HepG2 (cell line): ENCODE measurements at regions not wholly inside any gene's neighbourhood (a gene's known extent, or its start where the extent isn't known, plus 50 kb on each side); places are given as distances from the start of the nearest gene placed in this dataset.

Source experiments
- ATAC-seq: fragments of 200-7000 bp; cut with Tn5 transposase; 3 replicates; pipeline ENCODE4 v1.9.1; 2020; ENCODE audit warnings: mild to moderate bottlenecking, moderate library complexity
- BruUV-seq: library from RNA; stranded (reverse); fragments of 400-500 nt; replicated peaks from 2 replicates; lab custom pipeline; 2021; lab: Mats Ljungman, UMichigan
- CTCF ChIA-PET: fragments of 300-600 bp; formaldehyde crosslinking; extraction: SDS; loops from one replicate; lab custom pipeline; 2021; ENCODE audit warnings: low total read pairs, inconsistent platforms, low intra/inter-chr PET ratio; lab: Yijun Ruan, JAX
- POLR2A ChIA-PET: fragments of 350-600 bp; sonication (Branson Sonifier 250); formaldehyde crosslinking; loops from one replicate; lab custom pipeline; 2020; ENCODE audit warnings: antibody characterized with exemption, inconsistent platforms; lab: Yijun Ruan, JAX
- DNase-seq: peaks from one replicate; pipeline ENCODE4 v3.0.0-alpha.2; 2015; ENCODE audit warnings: low spot score
- FAIRE-seq: peaks from 3 replicates; lab custom pipeline; 2011; peaks lifted over from hg19 to GRCh38; lab: Jason Lieb, UNC
- H2AFZ ChIP-seq: one replicate; pipeline ENCODE4 v1.6.1; 2011; ENCODE audit warnings: low read length, inconsistent platforms
- H3K27ac ChIP-seq: fragments of 300-600 bp; 3 replicates; pipeline ENCODE4 v1.8.0; 2011; ENCODE audit warnings: mixed run types, mild to moderate bottlenecking, mixed read lengths, low read length, inconsistent platforms; ENCODE audit not compliant: insufficient read depth; ENCODE audit errors: extremely low read length
- H3K27me3 ChIP-seq, 2 experiments: fragments of 200-600 bp in 1 of 2; 2 replicates in 1 of 2; 3 replicates in 1 of 2; pipeline versions ENCODE4 v1.6.0 to v1.8.0; 2011; ENCODE audit warnings: low read length in 2 of 2, mild to moderate bottlenecking in 2 of 2, moderate library complexity in 2 of 2, inconsistent platforms in 1 of 2; ENCODE audit not compliant: insufficient read depth in 2 of 2, control insufficient read depth in 1 of 2
- H3K36me3 ChIP-seq, 2 experiments: fragments of 200-600 bp in 1 of 2; replicated peaks in 1 of 2; 2 replicates in 1 of 2; 3 replicates in 1 of 2; pipeline versions ENCODE4 v1.5.1 to v1.8.0; 2011; ENCODE audit warnings: low read length in 2 of 2, inconsistent platforms in 1 of 2; ENCODE audit not compliant: insufficient read depth in 2 of 2, control insufficient read depth in 1 of 2
- H3K4me1 ChIP-seq: 2 replicates; pipeline ENCODE4 v1.5.1; 2012; ENCODE audit warnings: low read length, inconsistent platforms; ENCODE audit not compliant: insufficient read depth
- H3K4me2 ChIP-seq: 2 replicates; pipeline ENCODE4 v1.6.0; 2011; ENCODE audit warnings: low read depth, low read length, inconsistent platforms
- H3K4me3 ChIP-seq, 3 experiments: fragments of 200-600 bp in 1 of 3; sonication (generic), shearing (Covaris generic) in 1 of 3; replicated peaks in 1 of 3; 2 replicates each; pipeline ENCODE4 v1.5.1; 2011 to 2016; ENCODE audit warnings: low read length in 3 of 3, inconsistent platforms in 2 of 3, low read depth in 2 of 3, mild to moderate bottlenecking in 2 of 3, control low read depth in 1 of 3, mixed read lengths in 1 of 3; ENCODE audit not compliant: insufficient read depth in 1 of 3
- H3K79me2 ChIP-seq: one replicate; pipeline ENCODE4 v1.6.1; 2011; ENCODE audit warnings: low read length, inconsistent platforms; ENCODE audit not compliant: insufficient read depth
- H3K9ac ChIP-seq: 2 replicates; pipeline ENCODE4 v1.6.0; 2011; ENCODE audit warnings: mild to moderate bottlenecking, low read depth, low read length, inconsistent platforms; ENCODE audit not compliant: insufficient read depth
- H3K9me3 ChIP-seq: 2 replicates; pipeline ENCODE4 v1.5.1; 2012; ENCODE audit warnings: mild to moderate bottlenecking, low read length
- H4K20me1 ChIP-seq: 2 replicates; pipeline ENCODE4 v1.6.0; 2011; ENCODE audit warnings: inconsistent platforms, mild to moderate bottlenecking, low read length, moderate library complexity; ENCODE audit not compliant: insufficient read depth
- AHR ChIP-seq: IDR thresholded peaks from 2 replicates; pipeline ENCODE4 v1.6.1; 2018; ENCODE audit warnings: missing genetic modification reagents, missing compliant biosample characterization
- ARNT2 ChIP-seq: sonication (generic); formaldehyde crosslinking; IDR thresholded peaks from 2 replicates; pipeline ENCODE4 v1.8.0; 2022; ENCODE audit warnings: mild to moderate bottlenecking, low read depth, missing genetic modification reagents, moderate library complexity
- CBFB ChIP-seq: sonication (generic); formaldehyde crosslinking; IDR thresholded peaks from 2 replicates; pipeline ENCODE4 v1.4.0; 2020; ENCODE audit warnings: missing genetic modification reagents
- CCDC6 ChIP-seq: sonication (generic); formaldehyde crosslinking; IDR thresholded peaks from 2 replicates; pipeline ENCODE4 v1.8.1; 2022; ENCODE audit warnings: mild to moderate bottlenecking, missing genetic modification reagents, moderate library complexity
- FOSL2 ChIP-seq: sonication (generic); formaldehyde crosslinking; IDR thresholded peaks from 2 replicates; pipeline ENCODE4 v1.4.0; 2020; ENCODE audit warnings: missing genetic modification reagents
- GLMP ChIP-seq: sonication (generic); formaldehyde crosslinking; IDR thresholded peaks from 2 replicates; pipeline ENCODE4 v1.9.0; 2021; ENCODE audit warnings: missing genetic modification reagents, mild to moderate bottlenecking, borderline replicate concordance
- ISL2 ChIP-seq: sonication (generic); formaldehyde crosslinking; IDR thresholded peaks from 2 replicates; pipeline ENCODE4 v1.5.0; 2020; ENCODE audit warnings: missing genetic modification reagents
- MTF2 ChIP-seq: sonication (generic); formaldehyde crosslinking; IDR thresholded peaks from 2 replicates; pipeline ENCODE4 v1.5.0; 2020; ENCODE audit warnings: missing genetic modification reagents, borderline replicate concordance
- NFKBIZ ChIP-seq: IDR thresholded peaks from 2 replicates; pipeline ENCODE4 v1.6.1; 2018; ENCODE audit warnings: missing genetic modification reagents, missing compliant biosample characterization
- TRIM22 ChIP-seq: fragments of 450-650 bp; IDR thresholded peaks from 2 replicates; pipeline ENCODE4 v1.6.1; 2017
- ZNF136 ChIP-seq: sonication (generic); formaldehyde crosslinking; IDR thresholded peaks from 2 replicates; pipeline ENCODE4 v1.8.1; 2022; ENCODE audit warnings: low read depth, mild to moderate bottlenecking, moderate library complexity, missing genetic modification reagents
- ZNF20 ChIP-seq: sonication (generic); formaldehyde crosslinking; IDR thresholded peaks from 2 replicates; pipeline ENCODE4 v1.4.0; 2020; ENCODE audit warnings: mild to moderate bottlenecking, moderate library complexity, missing genetic modification reagents
- ZNF451 ChIP-seq: sonication (generic); formaldehyde crosslinking; IDR thresholded peaks from 2 replicates; pipeline ENCODE4 v1.5.0; 2020; ENCODE audit warnings: mild to moderate bottlenecking, missing genetic modification reagents
- ZNF549 ChIP-seq: sonication (generic); formaldehyde crosslinking; IDR thresholded peaks from 2 replicates; pipeline ENCODE4 v1.5.0; 2020; ENCODE audit warnings: missing genetic modification reagents
- ZNF550 ChIP-seq: sonication (generic); formaldehyde crosslinking; IDR thresholded peaks from 2 replicates; pipeline ENCODE4 v1.4.0; 2020; ENCODE audit warnings: mild to moderate bottlenecking, missing genetic modification reagents, borderline replicate concordance
- ZNF557 ChIP-seq: sonication (generic); formaldehyde crosslinking; IDR thresholded peaks from 2 replicates; pipeline ENCODE4 v1.4.0; 2020; ENCODE audit warnings: missing genetic modification reagents
- ZNF724P ChIP-seq: sonication (generic); formaldehyde crosslinking; IDR thresholded peaks from 2 replicates; pipeline ENCODE4 v1.8.0; 2022; ENCODE audit warnings: missing genetic modification reagents, borderline replicate concordance
- ZNF768 ChIP-seq: sonication (generic); formaldehyde crosslinking; IDR thresholded peaks from 2 replicates; pipeline ENCODE4 v1.4.0; 2020; ENCODE audit warnings: missing genetic modification reagents
- ZNF850 ChIP-seq: sonication (generic); formaldehyde crosslinking; conservative IDR thresholded peaks from 2 replicates; pipeline ENCODE4 v1.9.0; 2021; ENCODE audit warnings: mild to moderate bottlenecking, missing genetic modification reagents
- WGBS: methylation state at CpG from one replicate; pipeline ENCODE4 v1.1.6; 2017; ENCODE audit warnings: low lambda C conversion rate; 5-methylcytosine and 5-hydroxymethylcytosine counted together
- in situ Hi-C: cut with HindIII; loops from 2 replicates; pipeline ENCODE4 v1.10.0; 2017; ENCODE audit warnings: low pct_unique_long_range_greater_than_20kb; ENCODE audit not compliant: extremely low pct_ligation_motif_present
- intact Hi-C: fragments of 100-400 bp; cut with micrococcal nuclease; formaldehyde crosslinking; loops from one replicate; pipeline ENCODE4 v1.10.0; 2022; ENCODE audit not compliant: unreplicated experiment

GRCh38 chr18:22300665-22301636 is 116.8 kb downstream of the CTAGE1 start:
- DNase-seq (no peak), FAIRE-seq (no peak), ATAC-seq (no peak)
- Histone ChIP-seq H3K9ac (no peak overlapping the region), H3K27me3 (peaks cover 0 to 7% of the 10 kb centered on the region in 2 experiments; a peak in 2 of 5 replicates), H3K4me2 (no peak overlapping the region), H3K9me3 (no peaks in the 10 kb centered on the region), H4K20me1 (no peaks in the 10 kb centered on the region), H2AFZ (no peak overlapping the region), H3K4me3 (no peak overlapping the region), H3K36me3 (no peaks in the 10 kb centered on the region), H3K79me2 (no peaks in the 10 kb centered on the region), H3K27ac (no peak overlapping the region), H3K4me1 (no peaks in the 10 kb centered on the region)
- TF ChIP-seq ZNF768 (no peak), AHR (CRISPR knock-in tag) (no peak), ISL2 (CRISPR knock-in tag) (no peak), ZNF451 (no peak), GLMP (no peak), ZNF850 (CRISPR knock-in tag) (no peak), ZNF549 (CRISPR knock-in tag) (no peak)
- in situ Hi-C loops (no loop called here), intact Hi-C loops (no loop called here)
- ChIA-PET CTCF (no interaction called here), POLR2A (no interaction called here)
- 41% methylated on average over 10 of the region's 10 CpGs for WGBS
- no TSS peak for BruUV-seq

GRCh38 chr18:22297008-22297407 is 120.7 kb downstream of the CTAGE1 start:
- intact Hi-C loops (no loop called here), in situ Hi-C loops (no loop called here)
- Histone ChIP-seq H3K79me2 (no peaks in the 10 kb centered on the region), H4K20me1 (no peaks in the 10 kb centered on the region), H3K4me2 (no peak overlapping the region), H2AFZ (no peak overlapping the region), H3K4me3 (no peak overlapping the region), H3K4me1 (no peaks in the 10 kb centered on the region), H3K9ac (no peak overlapping the region), H3K36me3 (no peaks in the 10 kb centered on the region), H3K27me3 (peaks cover 0 to 7% of the 10 kb centered on the region in 2 experiments; a peak in 2 of 5 replicates), H3K9me3 (no peaks in the 10 kb centered on the region), H3K27ac (no peak overlapping the region)
- no peak for FAIRE-seq
- ChIA-PET CTCF (no interaction called here), POLR2A (no interaction called here)
- ATAC-seq = no peak
- DNase-seq = no peak
- no TSS peak for BruUV-seq
- WGBS = 2% methylated on average over 3 of the region's 3 CpGs
- TF ChIP-seq FOSL2 (CRISPR knock-in tag) (no peak), CCDC6 (no peak), TRIM22 (no peak), ZNF550 (CRISPR knock-in tag) (no peak), CBFB (no peak), ARNT2 (CRISPR knock-in tag) (no peak), NFKBIZ (CRISPR knock-in tag) (no peak), ZNF136 (CRISPR knock-in tag) (no peak), ZNF557 (CRISPR knock-in tag) (no peak), ZNF20 (no peak), ZNF724P (CRISPR knock-in tag) (no peak), MTF2 (no peak)
